IMR-90 (cell line): ENCODE measurements at regions not wholly inside any gene's neighbourhood (a gene's known extent, or its start where the extent isn't known, plus 50 kb on each side); places are given as distances from the start of the nearest gene placed in this dataset.

Experiments
- ATAC-seq: fragments of 200-7000 bp; cut with Tn5 transposase; 2 replicates; pipeline ENCODE4 v1.9.1; 2020; ENCODE audit warnings: low read depth, mild to moderate bottlenecking, moderate library complexity
- BruUV-seq: library from RNA; stranded (reverse); fragments of 400-500 nt; replicated peaks from 2 replicates; lab custom pipeline; 2021; lab: Mats Ljungman, UMichigan
- CTCF ChIA-PET: fragments of 300-600 bp; formaldehyde crosslinking; extraction: SDS; loops from one replicate; lab custom pipeline; 2021; ENCODE audit warnings: antibody characterized with exemption; lab: Yijun Ruan, JAX
- POLR2A ChIA-PET: fragments of 300-600 bp; sonication (Branson Sonifier 250); formaldehyde crosslinking; loops from one replicate; lab custom pipeline; 2022; ENCODE audit warnings: antibody characterized with exemption; ENCODE audit not compliant: unreplicated experiment; lab: Charles Lee
- DNase-seq: peaks from one replicate; pipeline ENCODE4 v3.0.0; 2013
- H2AFZ ChIP-seq: replicated peaks from 2 replicates; pipeline ENCODE3; 2013; ENCODE audit warnings: low read length, mild to moderate bottlenecking; ENCODE audit not compliant: poor library complexity
- H2AK5ac ChIP-seq: 2 replicates; pipeline ENCODE4 v1.6.1; 2013; ENCODE audit warnings: low read depth, low read length, inconsistent platforms
- H2AK9ac ChIP-seq: replicated peaks from 2 replicates; pipeline ENCODE3; 2013; ENCODE audit warnings: mild to moderate bottlenecking, low read depth, low read length, moderate library complexity; ENCODE audit not compliant: poor library complexity
- H2BK120ac ChIP-seq: 2 replicates; pipeline ENCODE4 v1.6.1; 2013; ENCODE audit warnings: low read depth, low read length, inconsistent platforms
- H2BK15ac ChIP-seq: 3 replicates; pipeline ENCODE4 v1.6.1; 2013; ENCODE audit warnings: low read depth, low read length, inconsistent platforms
- H2BK20ac ChIP-seq: 2 replicates; pipeline ENCODE4 v1.6.1; 2013; ENCODE audit warnings: low read depth, mild to moderate bottlenecking, inconsistent platforms, low read length, moderate library complexity
- H2BK5ac ChIP-seq: 2 replicates; pipeline ENCODE4 v1.6.1; 2013; ENCODE audit warnings: mild to moderate bottlenecking, low read depth, low read length, inconsistent platforms; ENCODE audit not compliant: poor library complexity, severe bottlenecking
- H3K14ac ChIP-seq: replicated peaks from 2 replicates; pipeline ENCODE4 v1.6.1; 2013; ENCODE audit warnings: low read depth, low read length, inconsistent platforms
- H3K18ac ChIP-seq: 2 replicates; pipeline ENCODE4 v1.6.1; 2013; ENCODE audit warnings: low read depth, low read length, control low read depth
- H3K23ac ChIP-seq: 2 replicates; pipeline ENCODE4 v1.6.1; 2013; ENCODE audit warnings: low read depth, low read length, inconsistent platforms
- H3K27ac ChIP-seq: 2 replicates; pipeline ENCODE4 v1.5.1; 2013; ENCODE audit warnings: mild to moderate bottlenecking, control low read depth, low read length; ENCODE audit not compliant: insufficient read depth
- H3K27me3 ChIP-seq: 2 replicates; pipeline ENCODE4 v1.6.1; 2013; ENCODE audit warnings: low read length; ENCODE audit not compliant: control insufficient read depth, insufficient read depth
- H3K36me3 ChIP-seq: 2 replicates; pipeline ENCODE4 v1.6.1; 2013; ENCODE audit warnings: low read length, mixed read lengths; ENCODE audit not compliant: control insufficient read depth, insufficient read depth
- H3K4ac ChIP-seq: 2 replicates; pipeline ENCODE4 v1.6.1; 2013; ENCODE audit warnings: low read depth, low read length, inconsistent platforms
- H3K4me1 ChIP-seq: 2 replicates; pipeline ENCODE4 v1.6.1; 2013; ENCODE audit warnings: low read length, mixed read lengths; ENCODE audit not compliant: control insufficient read depth, insufficient read depth
- H3K4me2 ChIP-seq: 2 replicates; pipeline ENCODE4 v1.6.1; 2013; ENCODE audit warnings: low read depth, mild to moderate bottlenecking, control low read depth, low read length, moderate library complexity
- H3K4me3 ChIP-seq: 2 replicates; pipeline ENCODE4 v1.5.1; 2013; ENCODE audit warnings: low read depth, mild to moderate bottlenecking, control low read depth, low read length, moderate library complexity; ENCODE audit not compliant: insufficient read depth
- H3K56ac ChIP-seq: 2 replicates; pipeline ENCODE4 v1.6.1; 2013; ENCODE audit warnings: low read length, inconsistent platforms; ENCODE audit not compliant: insufficient read depth; ENCODE audit errors: extremely low read depth
- H3K79me1 ChIP-seq, 2 experiments: 2 replicates each; pipeline ENCODE4 v1.6.1; 2013; ENCODE audit warnings: low read length in 2 of 2, inconsistent platforms in 1 of 2, low read depth in 1 of 2
- H3K9ac ChIP-seq: 2 replicates; pipeline ENCODE4 v1.6.1; 2013; ENCODE audit warnings: low read depth, low read length, control low read depth
- H3K9me1 ChIP-seq: 2 replicates; pipeline ENCODE4 v1.6.1; 2013; ENCODE audit warnings: low read length, inconsistent platforms; ENCODE audit not compliant: insufficient read depth
- H3K9me3 ChIP-seq: 2 replicates; pipeline ENCODE4 v1.6.1; 2013; ENCODE audit warnings: low read length; ENCODE audit not compliant: control insufficient read depth, insufficient read depth
- H4K20me1 ChIP-seq: 2 replicates; pipeline ENCODE4 v1.6.1; 2013; ENCODE audit warnings: low read length, inconsistent platforms; ENCODE audit not compliant: insufficient read depth
- H4K5ac ChIP-seq: 2 replicates; pipeline ENCODE4 v1.6.1; 2013; ENCODE audit warnings: mild to moderate bottlenecking, low read depth, low read length, control low read depth
- H4K8ac ChIP-seq, 2 experiments: 2 replicates each; pipeline ENCODE4 v1.6.1; 2013; ENCODE audit warnings: low read depth in 2 of 2, low read length in 2 of 2, control low read depth in 1 of 2, inconsistent platforms in 1 of 2
- H4K91ac ChIP-seq: 2 replicates; pipeline ENCODE4 v1.6.1; 2013; ENCODE audit warnings: low read depth, low read length, inconsistent platforms; ENCODE audit not compliant: insufficient read depth
- BHLHE40 ChIP-seq: fragments of 150-350 bp; IDR thresholded peaks from 2 replicates; pipeline ENCODE4 v1.6.1; 2016; ENCODE audit warnings: mild to moderate bottlenecking, low read depth, low read length
- CEBPB ChIP-seq: IDR thresholded peaks from 2 replicates; pipeline ENCODE4 v1.6.1; 2012; ENCODE audit warnings: low read depth, low read length, improper control_type of control experiment
- CHD1 ChIP-seq: IDR thresholded peaks from 2 replicates; pipeline ENCODE4 v1.6.1; 2012; ENCODE audit warnings: low read depth, low read length, improper control_type of control experiment
- CTCF ChIP-seq: conservative IDR thresholded peaks from 2 replicates; pipeline ENCODE4 v1.5.1; 2012; ENCODE audit warnings: mild to moderate bottlenecking, low read depth, low read length, improper control_type of control experiment
- ELK1 ChIP-seq: fragments of 150-350 bp; IDR thresholded peaks from 2 replicates; pipeline ENCODE4 v1.6.1; 2016; ENCODE audit warnings: low read depth, mild to moderate bottlenecking, low read length, moderate library complexity, borderline replicate concordance
- FOS ChIP-seq: fragments of 150-350 bp; IDR thresholded peaks from 2 replicates; pipeline ENCODE4 v1.6.1; 2016; ENCODE audit warnings: low read depth, low read length
- MAFK ChIP-seq: IDR thresholded peaks from 2 replicates; pipeline ENCODE4 v1.6.1; 2012; ENCODE audit warnings: low read depth, low read length, improper control_type of control experiment
- MAZ ChIP-seq: IDR thresholded peaks from 2 replicates; pipeline ENCODE4 v1.6.1; 2012; ENCODE audit warnings: low read depth, mild to moderate bottlenecking, low read length, improper control_type of control experiment, moderate library complexity, borderline replicate concordance
- MXI1 ChIP-seq: IDR thresholded peaks from 2 replicates; pipeline ENCODE4 v1.6.1; 2012; ENCODE audit warnings: low read depth, mild to moderate bottlenecking, low read length, moderate library complexity, borderline replicate concordance
- NFE2L2 ChIP-seq: fragments of 150-350 bp; IDR thresholded peaks from 2 replicates; pipeline ENCODE4 v1.6.1; 2016; ENCODE audit warnings: low read depth, mild to moderate bottlenecking, low read length
- POLR2A ChIP-seq: IDR thresholded peaks from 2 replicates; pipeline ENCODE4 v1.6.1; 2012; ENCODE audit warnings: mild to moderate bottlenecking, low read depth, low read length
- RAD21 ChIP-seq: IDR thresholded peaks from 2 replicates; pipeline ENCODE4 v1.6.1; 2012; ENCODE audit warnings: low read length, improper control_type of control experiment
- RCOR1 ChIP-seq: IDR thresholded peaks from 2 replicates; pipeline ENCODE4 v1.6.1; 2012; ENCODE audit warnings: mild to moderate bottlenecking, low read length, improper control_type of control experiment; ENCODE audit not compliant: insufficient replicate concordance
- RFX5 ChIP-seq: IDR thresholded peaks from 2 replicates; pipeline ENCODE4 v1.8.0; 2012; ENCODE audit warnings: low read depth, mild to moderate bottlenecking, low read length, moderate library complexity
- SMC3 ChIP-seq: fragments of 150-350 bp; IDR thresholded peaks from 2 replicates; pipeline ENCODE4 v1.6.1; 2016; ENCODE audit warnings: low read depth, mild to moderate bottlenecking, antibody characterized with exemption, low read length, moderate library complexity
- USF2 ChIP-seq: fragments of 150-350 bp; IDR thresholded peaks from 2 replicates; pipeline ENCODE4 v1.6.1; 2017; ENCODE audit warnings: mild to moderate bottlenecking, antibody characterized with exemption, low read length, low read depth
- WGBS, 2 experiments: methylation state at CpG; one replicate each; pipeline versions ENCODE4 v1.1.5 to v1.1.7; 2013; ENCODE audit warnings: missing lambda C conversion rate in 2 of 2; ENCODE audit not compliant: insufficient read length in 1 of 2; ENCODE audit errors: extremely low coverage in 2 of 2; 5-methylcytosine and 5-hydroxymethylcytosine counted together
- dilution Hi-C: fragments of 300-500 bp; cut with HindIII; formaldehyde crosslinking; loops from one replicate; pipeline ENCODE4 v1.14.3; 2018; ENCODE audit warnings: low sequenced_read_pairs; ENCODE audit not compliant: unreplicated experiment
- in situ Hi-C: fragments of 300-500 bp; cut with MboI; formaldehyde crosslinking; loops from 3 replicates; pipeline ENCODE4 v1.14.3; 2019; ENCODE audit warnings: low sequenced_read_pairs, inconsistent platforms, mixed read lengths
- intact Hi-C: fragments of 100-400 bp; cut with micrococcal nuclease; formaldehyde crosslinking; loops from 2 replicates; pipeline ENCODE4 v1.10.0; 2022

- intact Hi-C loops, result no loop called here
- Histone ChIP-seq H3K27ac (no peak overlapping the region), H3K18ac (no peak overlapping the region), H3K27me3 (no peaks in the 10 kb centered on the region), H2AFZ (no peak overlapping the region), H3K4me1 (no peaks in the 10 kb centered on the region), H3K9me1 (no peaks in the 10 kb centered on the region), H3K79me1 (no peaks in the 10 kb centered on the region), H3K23ac (no peak overlapping the region), H3K9ac (no peak overlapping the region), H4K5ac (no peak overlapping the region), H2BK120ac (no peak overlapping the region), H2BK15ac (no peak overlapping the region), H2AK5ac (no peak overlapping the region), H4K91ac (no peak overlapping the region), H3K4me2 (no peak overlapping the region), H3K4ac (no peak overlapping the region), H2BK20ac (no peak overlapping the region), H2BK5ac (no peak overlapping the region), H3K4me3 (no peak overlapping the region), H3K14ac (no peak overlapping the region), H4K20me1 (no peaks in the 10 kb centered on the region), H2AK9ac (no peak overlapping the region), H4K8ac (no peak overlapping the region), H3K56ac (no peak overlapping the region), H3K36me3 (no peaks in the 10 kb centered on the region), H3K9me3 (peaks cover 8% of the 10 kb centered on the region)
- dilution Hi-C loops, result no loop called here
- no peak for DNase-seq
- POLR2A ChIA-PET, result no interaction called here
- BruUV-seq, result no TSS peak
- no CpG with 5 or more reads among the region's 5 CpGs for WGBS, 2 experiments
- in situ Hi-C loops, result no loop called here
- no peak for TF ChIP-seq USF2
- no peak for TF ChIP-seq ELK1
- TF ChIP-seq RAD21, result no peak
- no peak for TF ChIP-seq FOS
- no peak for TF ChIP-seq NFE2L2
- TF ChIP-seq CHD1, result no peak
- no peak for TF ChIP-seq RFX5
- TF ChIP-seq RCOR1, result no peak
- no peak for TF ChIP-seq POLR2A
- no peak for TF ChIP-seq MAFK
- no peak for TF ChIP-seq CTCF
- no peak for TF ChIP-seq SMC3
- no peak for TF ChIP-seq MAZ
- no peak for TF ChIP-seq MXI1
- TF ChIP-seq BHLHE40, result no peak
- TF ChIP-seq CEBPB, result no peak
- CTCF ChIA-PET, result no interaction called here
- no peak for ATAC-seq
Observed at GRCh38 chr2:5540856-5541255, 151.3 kb upstream of the SOX11 start.
